ENCODE measurements at regions not wholly inside any gene's neighbourhood (a gene's known extent, or its start where the extent isn't known, plus 50 kb on each side); places are given as distances from the start of the nearest gene placed in this dataset.
"Not testable (repeated sequence)": the region's sequence is repeated elsewhere in the genome, so short reads cannot be mapped to it uniquely, and the experiment has no call there.

DNA sequence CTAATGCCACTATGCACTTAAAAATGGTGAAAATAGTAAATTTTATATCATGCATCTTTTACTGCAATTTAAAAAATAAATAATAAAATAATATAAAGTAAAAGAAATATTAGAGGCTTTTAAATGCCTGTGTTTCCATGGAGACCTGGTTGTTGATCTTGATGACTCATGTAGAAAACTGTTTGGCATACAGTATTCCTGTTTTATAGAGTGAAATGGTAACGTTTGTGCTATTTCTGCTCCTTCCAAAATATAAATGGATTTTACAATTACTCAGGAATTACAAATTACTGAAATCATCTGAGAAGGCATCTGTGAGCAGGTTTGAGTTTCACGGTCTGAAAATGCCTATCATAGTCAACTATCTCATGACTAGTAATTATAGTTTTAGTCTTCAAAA, 98.4 kb upstream of the USP25 start:
- no peak for DNase-seq

DNA sequence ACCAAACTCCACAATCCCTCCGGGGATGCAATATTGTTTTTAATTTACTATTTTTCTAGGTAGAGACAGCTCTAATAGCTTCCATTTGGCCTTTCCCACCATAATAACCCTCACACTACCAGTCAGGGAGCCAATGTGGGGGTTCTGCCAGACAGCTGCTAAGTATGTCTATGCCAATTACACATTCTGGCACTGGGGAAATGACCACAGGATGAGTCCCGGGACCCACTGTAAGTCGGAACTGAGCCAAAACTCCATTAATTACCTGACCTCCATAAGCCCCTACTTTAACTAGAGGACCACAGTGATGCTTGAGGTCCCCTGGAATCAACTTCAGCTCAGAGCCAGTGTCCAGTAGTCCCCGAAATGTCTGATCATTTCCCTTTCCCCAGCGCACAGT, 95.2 kb upstream of the USP25 start:
- not testable (repeated sequence) for DNase-seq

DNA sequence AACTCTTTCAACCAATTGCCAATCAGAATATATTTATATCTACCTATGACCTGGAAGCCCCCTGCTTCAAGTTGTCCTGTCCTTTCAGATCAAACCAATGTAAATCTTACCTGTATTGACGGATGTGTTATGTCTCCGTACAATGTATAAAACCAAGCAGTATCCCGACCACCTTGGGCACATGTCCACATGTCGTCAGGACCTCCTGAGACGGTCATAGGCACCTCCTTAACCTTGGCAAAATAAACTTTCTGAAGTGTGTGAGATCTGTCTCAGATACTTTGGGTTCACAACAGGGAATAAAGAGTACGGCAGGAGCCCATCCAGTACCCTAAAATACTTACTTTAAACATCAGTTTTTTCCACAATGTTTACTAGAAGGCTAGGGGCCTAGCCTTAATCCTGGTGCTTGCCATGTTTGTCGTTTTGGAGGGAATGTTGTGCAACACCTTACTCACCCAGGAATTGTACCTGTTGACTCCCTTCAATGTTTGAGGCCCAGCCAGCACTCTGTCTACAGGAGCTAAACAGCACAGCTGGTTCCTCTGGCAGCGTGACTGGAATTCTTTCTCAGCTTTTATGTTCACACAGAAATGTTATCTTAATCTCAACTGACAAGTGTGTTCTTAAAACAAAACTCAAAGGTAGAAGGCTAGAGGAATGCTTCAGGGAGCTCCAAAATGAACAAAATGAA, 90.8 kb upstream of the USP25 start:
- DNase-seq, result no peak

DNA sequence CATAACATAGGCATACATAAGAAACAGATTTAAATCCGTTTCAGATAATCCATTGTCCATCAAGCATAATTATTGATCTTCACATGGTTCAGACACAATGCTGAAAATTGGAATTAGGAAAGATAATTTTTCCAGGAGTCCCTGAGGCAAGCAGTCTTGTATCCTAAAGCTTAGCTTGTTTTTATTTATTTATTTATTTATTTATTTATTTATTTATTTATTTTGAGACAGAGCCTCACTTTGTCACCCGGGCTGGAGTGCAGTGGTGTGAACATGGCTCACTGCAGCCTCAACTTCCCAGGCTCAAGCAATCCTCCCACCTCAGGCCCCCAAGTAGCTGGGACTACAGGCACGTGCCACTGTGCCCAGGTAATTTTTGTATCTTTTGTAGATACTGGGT, 89.7 kb upstream of the USP25 start:
- not testable (repeated sequence) for DNase-seq

DNA sequence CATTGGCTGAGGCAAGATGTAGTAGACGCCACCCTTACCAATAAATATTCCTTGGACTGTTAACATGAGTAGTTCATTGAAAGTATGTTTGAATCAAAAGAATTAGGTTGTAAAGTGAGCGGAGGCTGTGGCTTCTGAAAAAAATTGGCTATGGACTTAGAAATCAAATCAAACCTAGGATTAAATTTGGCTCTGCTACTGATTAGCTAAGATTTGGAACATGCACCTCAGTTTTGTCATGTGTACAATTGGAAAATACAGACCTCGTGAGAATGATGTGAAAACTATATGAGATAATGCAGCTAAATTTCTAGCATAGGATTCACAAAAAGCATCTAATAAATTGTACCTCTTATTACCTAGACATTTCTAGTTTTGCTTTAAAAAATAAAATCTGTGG, 85.3 kb upstream of the USP25 start:
- no peak for DNase-seq

DNA sequence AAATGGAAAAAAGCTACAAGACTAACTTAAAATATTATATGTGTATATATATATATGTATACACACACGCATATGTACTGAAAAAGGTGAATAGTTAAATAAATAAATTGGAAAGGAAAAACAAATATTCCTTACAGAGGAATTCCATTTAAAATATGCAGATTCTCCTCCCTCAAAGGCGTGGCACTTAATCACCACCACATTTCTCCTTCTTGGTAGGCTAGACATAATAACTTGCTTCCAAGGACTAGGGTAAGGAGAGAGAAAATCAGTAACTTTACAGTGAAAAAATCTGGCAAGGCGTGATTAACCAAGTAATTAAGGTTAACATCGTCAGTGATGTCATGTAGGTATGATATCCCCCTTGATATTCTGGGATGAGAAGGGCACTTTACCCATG, 84.0 kb upstream of the USP25 start:
- no peak for DNase-seq

DNA sequence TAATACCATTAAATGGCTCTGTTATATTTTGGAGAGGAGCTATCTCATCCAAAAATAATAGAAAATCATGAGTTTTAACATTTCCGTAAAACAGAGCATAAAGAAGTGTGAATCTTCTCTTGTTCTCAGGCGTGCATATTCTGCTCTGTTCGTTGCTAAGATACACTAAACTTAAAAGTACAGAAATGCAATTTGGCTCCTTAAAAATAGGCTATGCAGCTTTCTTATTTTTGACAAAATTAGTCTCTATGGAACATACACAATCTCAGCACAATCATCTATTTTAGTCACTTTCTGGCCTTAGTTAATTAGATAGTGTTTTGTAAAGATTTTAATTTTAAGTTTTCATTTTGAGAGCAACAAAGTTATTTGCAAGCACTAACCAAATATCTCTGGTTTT, 79.0 kb upstream of the USP25 start:
- DNase-seq, result no peak

DNA sequence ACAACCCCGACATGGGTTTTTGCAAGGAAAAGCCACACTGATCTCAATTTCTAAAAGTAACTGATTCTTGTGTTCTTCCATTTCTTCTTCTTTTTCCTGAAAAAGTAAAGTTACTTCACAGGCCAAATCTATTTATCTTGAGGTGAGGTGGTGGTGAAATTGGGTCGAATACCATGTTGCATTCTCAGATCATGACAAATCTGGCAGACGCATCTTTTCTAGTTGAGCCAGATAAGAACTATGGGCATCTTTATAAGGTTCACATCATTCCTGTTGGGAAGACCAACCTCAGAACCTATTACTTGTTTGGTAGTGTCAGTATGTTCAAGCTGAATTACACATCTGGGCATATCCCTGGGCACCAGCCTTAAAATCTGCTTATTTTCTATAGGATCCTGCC, 78.6 kb upstream of the USP25 start:
- DNase-seq, result no peak

DNA sequence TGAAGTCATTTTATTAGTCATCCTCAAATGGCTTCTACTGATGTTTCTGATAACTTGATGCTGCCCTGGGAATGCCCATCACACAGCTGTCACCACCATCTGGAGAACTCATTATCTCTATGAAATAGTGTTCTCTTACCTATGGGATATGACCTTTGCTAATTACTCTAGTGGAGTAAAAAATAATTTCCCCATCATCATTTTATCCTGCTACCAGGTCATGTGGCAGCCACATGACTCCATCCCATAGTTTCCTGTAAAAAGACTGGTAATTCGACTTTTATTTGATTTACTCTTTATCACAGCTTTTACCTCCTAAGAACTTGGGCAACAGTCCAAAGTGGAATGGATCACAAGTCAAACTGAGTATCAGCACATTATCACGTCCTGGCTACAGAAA, 76.1 kb upstream of the USP25 start:
- DNase-seq, result no peak

DNA sequence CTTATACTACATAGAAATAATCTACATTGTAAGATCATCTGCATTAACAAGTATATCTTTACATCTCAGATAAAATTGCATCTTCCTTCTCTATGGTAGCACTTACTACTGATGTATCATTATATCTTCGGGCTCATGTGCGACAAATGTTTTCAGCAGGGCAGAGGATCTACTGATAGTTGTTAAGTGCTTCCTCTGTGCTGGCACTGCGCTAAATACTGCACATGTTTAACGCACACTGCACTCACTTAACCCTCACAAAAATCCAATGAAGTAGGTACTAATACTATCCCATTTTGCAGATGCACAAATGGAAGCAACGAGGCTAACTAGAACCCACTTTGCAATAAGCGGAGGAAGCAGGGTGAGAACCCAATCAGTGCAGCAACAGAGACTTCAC, 75.6 kb upstream of the USP25 start:
- DNase-seq, result no peak

DNA sequence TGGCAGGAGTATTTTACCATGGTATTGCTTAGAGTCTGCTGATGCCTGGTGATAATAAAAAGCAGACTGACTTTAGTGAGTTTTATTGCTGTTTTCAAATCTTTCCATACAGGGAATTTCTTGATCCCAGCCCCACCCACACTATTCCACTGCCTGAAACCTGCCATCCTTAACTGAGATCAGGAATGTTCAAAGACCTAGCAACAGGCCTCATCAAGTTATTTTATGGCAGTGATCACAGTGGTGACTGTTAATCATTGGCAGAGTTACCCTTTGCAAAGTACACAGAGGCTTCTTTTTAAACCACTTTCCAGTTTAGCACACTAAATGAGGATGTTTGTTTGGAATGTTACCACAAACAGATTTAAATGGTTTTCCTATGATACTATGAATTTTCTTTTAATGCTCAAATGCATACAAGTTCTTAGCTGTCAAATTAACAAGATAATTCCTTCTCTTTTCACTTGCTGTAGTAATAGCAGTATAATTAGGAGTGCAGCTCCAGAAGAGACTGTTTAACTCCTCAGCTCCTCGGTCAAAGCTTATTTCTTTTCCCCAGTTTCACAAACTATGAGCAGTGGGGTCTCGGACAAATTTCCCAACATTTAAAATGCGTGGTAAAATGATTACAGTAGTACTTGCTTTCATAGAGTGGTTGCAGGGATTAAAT, 69.9 kb upstream of the USP25 start:
- no peak for DNase-seq

DNA sequence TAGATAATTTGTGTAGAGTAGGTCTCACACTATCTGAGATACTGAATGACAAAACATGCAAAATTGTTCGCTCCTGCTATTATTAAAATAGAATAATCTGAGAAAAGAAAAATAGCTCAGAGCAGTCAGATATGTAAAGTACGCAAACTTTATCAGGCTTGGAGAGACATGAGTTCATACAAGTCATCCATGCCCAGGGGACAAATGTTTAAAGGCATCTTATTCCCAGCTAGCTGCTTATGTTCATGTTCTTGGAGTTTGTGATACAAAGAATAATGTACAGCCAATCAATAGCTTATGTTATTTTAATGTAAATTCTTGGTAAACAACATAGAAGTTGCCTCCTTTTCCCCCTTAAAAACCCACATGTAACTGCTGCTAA, 69.4 kb upstream of the USP25 start:
- no peak for DNase-seq

DNA sequence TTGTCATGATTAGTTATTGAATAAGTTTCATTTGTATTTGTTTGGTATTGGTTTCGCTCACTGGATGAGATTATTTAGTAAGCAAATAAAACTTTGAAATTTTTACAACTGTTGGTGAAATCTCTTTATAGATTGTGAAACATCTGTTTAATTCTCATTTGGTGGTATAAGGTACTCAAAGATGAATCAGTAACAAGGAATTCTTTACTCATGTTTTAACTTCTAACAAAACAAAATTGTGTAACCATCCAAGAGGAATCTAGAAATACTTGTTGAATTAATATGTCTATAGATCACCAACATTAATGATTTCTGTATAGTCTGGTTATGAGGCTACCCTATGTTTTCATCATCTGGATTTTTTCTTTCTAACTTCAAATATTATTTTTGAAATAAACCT, 62.8 kb upstream of the USP25 start:
- no peak for DNase-seq

DNA sequence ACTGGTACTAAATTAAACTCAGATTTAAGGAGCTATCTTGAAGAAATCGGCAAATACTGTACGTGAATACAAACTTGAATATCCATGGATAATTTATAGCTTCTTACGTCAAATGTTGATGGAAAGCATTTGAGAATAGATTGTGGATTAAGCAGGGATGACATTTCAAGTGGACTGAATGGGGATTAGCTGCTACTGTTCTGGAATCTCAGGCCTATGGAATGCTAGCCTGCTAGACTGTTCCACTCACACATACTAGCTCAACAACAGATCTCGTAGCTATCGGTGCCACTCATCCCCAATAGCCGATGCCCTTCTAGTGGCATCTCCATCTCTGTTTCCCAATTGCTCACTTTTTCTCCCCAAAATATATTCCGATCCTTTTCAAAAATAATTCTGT, 62.0 kb upstream of the USP25 start:
- DNase-seq, result no peak

DNA sequence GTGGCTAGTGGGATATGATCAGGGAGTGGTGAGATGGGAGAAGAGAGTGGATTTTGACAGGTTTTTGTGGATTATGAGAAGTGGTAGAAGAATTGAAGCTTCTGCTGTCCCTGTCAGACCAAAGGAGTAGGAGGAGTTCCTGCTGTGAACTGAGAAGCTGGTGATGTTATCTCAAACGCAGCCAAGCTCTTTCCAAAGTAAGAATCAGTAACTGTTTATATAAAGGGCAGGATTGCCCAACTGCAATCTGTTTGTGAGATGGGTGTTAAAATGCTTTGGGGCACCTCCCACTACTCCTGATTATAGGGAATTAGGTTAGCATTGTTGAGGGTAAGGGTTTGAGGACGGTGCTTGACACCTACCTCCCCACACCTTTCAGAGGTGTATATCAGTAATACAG, 60.5 kb upstream of the USP25 start:
- DNase-seq, result no peak

DNA sequence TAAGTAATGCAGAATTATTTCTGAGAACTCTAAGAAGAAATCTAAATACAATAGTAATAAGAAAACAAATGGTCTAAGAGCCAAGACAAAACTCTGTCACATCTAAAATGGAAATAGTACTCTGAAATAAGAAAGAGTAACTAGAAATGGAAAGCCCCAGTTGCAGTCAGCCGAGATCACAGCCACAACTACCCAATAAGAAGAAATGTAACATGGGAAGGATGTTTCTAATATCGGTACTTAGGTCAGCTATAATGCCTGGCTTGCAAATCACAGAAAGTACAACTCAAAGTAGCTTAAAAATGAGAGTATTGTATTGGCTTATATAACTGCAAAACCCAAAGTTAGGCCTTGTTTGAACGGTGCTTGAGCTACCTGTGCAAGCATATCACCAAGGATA, 58.6 kb upstream of the USP25 start:
- DNase-seq, result no peak

DNA sequence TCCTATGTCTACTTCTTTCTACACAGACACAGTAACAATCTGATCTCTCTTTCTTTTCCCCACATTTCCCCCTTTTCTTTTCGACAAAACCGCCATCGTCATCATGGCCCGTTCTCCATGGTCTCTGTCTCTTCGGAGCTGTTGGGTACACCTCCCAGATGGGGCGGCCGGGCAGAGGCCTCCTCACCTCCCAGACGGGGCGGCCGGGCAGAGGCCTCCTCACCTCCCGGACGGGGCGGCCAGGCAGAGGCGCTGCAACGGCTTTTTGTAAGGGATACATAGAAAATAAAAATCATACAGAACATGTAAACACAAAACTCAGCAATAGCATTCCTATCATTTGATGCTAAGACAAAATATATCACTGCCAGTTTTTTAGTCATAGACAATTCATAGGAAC, 57.2 kb upstream of the USP25 start:
- DNase-seq, result not testable (repeated sequence)

DNA sequence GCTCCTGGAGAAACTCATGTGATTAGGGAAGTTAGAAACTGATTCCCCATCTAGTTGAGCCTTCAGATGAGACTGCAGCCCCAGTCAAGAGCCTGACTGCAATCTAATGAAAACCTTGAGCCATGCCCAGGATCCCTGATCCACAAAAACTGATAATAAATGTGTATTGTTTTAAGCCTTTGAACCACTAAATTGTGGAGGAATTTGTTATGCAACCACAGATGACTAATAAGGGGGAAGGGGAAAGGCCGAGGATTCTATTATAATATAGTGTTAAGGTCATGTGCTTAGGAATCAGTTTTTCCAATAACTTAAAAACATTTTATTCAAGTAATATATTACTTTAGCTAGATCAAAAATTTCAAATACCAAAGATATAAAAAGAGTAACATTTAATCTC, 52.8 kb upstream of the USP25 start:
- no peak for DNase-seq

DNA sequence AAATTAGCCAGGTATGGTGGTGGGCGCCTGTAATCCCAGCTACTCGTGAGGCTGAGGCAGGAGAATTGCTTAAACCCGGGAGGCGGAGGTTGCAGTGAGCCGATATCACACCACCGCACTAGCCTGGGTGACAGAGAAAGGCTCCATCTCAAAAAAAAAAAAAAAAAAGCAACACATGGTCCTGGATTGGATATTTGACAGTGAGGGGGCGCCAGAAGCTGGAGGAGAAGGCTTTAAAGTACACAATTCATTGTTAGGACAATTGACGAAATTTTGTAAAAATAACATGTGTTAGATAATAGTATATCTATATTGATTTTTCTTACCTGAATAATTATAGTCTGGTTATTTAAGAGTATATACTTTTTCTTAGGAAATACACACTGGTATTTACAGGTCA, 50.2 kb upstream of the USP25 start:
- DNase-seq, result no peak

Measured in NCI-H1436 (cell line).